Gastrocnemius medialis (tissue), 4 donors: ENCODE measurements at regions not wholly inside any gene's neighbourhood (a gene's known extent, or its start where the extent isn't known, plus 50 kb on each side); places are given as distances from the start of the nearest gene placed in this dataset.

ENCODE experiments used
- ATAC-seq, 2 donors: fragments of 150-250 bp; one replicate each; pipeline ENCODE4 v1.9.1; 2016
- DNase-seq, 2 donors: peaks; one replicate each; pipeline ENCODE4 v3.0.0-alpha.2; 2019
- H3K27ac ChIP-seq, 4 donors: fragments of 200-600 bp; sonication (generic); 1 replicate in 1 of 4; 2 replicates in 3 of 4; pipeline ENCODE4 v1.5.1; 2016 to 2018; ENCODE audit warnings: mild to moderate bottlenecking in 2 of 4, moderate library complexity in 1 of 4
- H3K27me3 ChIP-seq, 3 donors: fragments of 200-600 bp; sonication (generic) in 2 of 3; 1 replicate in 1 of 3; 2 replicates in 2 of 3; pipeline versions ENCODE4 v1.5.1 to v1.6.0; 2016 to 2019; ENCODE audit warnings: mild to moderate bottlenecking in 1 of 3, moderate library complexity in 1 of 3
- H3K36me3 ChIP-seq, 2 donors: fragments of 200-600 bp; sonication (generic) in 1 of 2; one replicate each; pipeline ENCODE4 v1.5.1; 2017 to 2018
- H3K4me1 ChIP-seq, 2 donors: fragments of 200-600 bp; sonication (generic) in 1 of 2; one replicate each; pipeline ENCODE4 v1.5.1; 2016 to 2017; ENCODE audit warnings: mild to moderate bottlenecking in 2 of 2
- H3K4me3 ChIP-seq, 4 donors: fragments of 200-600 bp; sonication (generic) in 3 of 4; 1 replicate in 1 of 4; 2 replicates in 3 of 4; pipeline ENCODE4 v1.5.1; 2016 to 2019; ENCODE audit warnings: mild to moderate bottlenecking in 2 of 4
- H3K9me3 ChIP-seq, 3 donors: fragments of 200-600 bp; sonication (generic) in 2 of 3; 1 replicate in 1 of 3; 2 replicates in 2 of 3; pipeline ENCODE4 v1.5.1; 2016 to 2019
- CTCF ChIP-seq, 5 experiments: fragments of 450-650 bp in 3 of 5; fragments of 200-600 bp in 2 of 5; sonication (generic) in 2 of 5; IDR thresholded peaks in 4 of 5; conservative IDR thresholded peaks in 1 of 5; 1 replicate in 4 of 5; 2 replicates in 1 of 5; pipeline ENCODE4 v1.5.1; 2016 to 2019; ENCODE audit warnings: antibody characterized with exemption in 5 of 5, mild to moderate bottlenecking in 3 of 5, moderate library complexity in 3 of 5
- POLR2A ChIP-seq, 2 donors: fragments of 450-650 bp; IDR thresholded peaks; one replicate each; pipeline ENCODE4 v1.6.1; 2017; ENCODE audit warnings: antibody characterized with exemption in 2 of 2, mild to moderate bottlenecking in 2 of 2, moderate library complexity in 2 of 2
- in situ Hi-C, 4 donors: fragments of 200-750 bp; cut with MboI; loops; one replicate each; pipeline versions ENCODE4 v1.15.0 to v1.8.0; 2017; ENCODE audit warnings: low sequenced_read_pairs in 4 of 4
- intact Hi-C: fragments of 100-400 bp; cut with DNase I; formaldehyde crosslinking; loops from one replicate; pipeline ENCODE4 v1.15.1; 2023; ENCODE audit warnings: low total_unique reads

- no peak for ATAC-seq
- H3K36me3 ChIP-seq, result no peaks in the 10 kb centered on the region
- intact Hi-C loops, result no loop called here
- in situ Hi-C loops, result no loop called here
- DNase-seq, result no peak
- H3K9me3 ChIP-seq, result no peaks in the 10 kb centered on the region
- H3K27me3 ChIP-seq, result no peaks in the 10 kb centered on the region
- H3K4me3 ChIP-seq, result no peak overlapping the region
- TF ChIP-seq POLR2A (IDR thresholded peaks at IDR 0.05), result no peak
- no peaks in the 10 kb centered on the region for H3K4me1 ChIP-seq
- H3K27ac ChIP-seq, result no peak overlapping the region
These were observed 186.6 kb upstream of the PIK3C3 start for GRCh38 chr18:41768467-41768866.

- DNase-seq (no peak), ATAC-seq (no peak)
- H3K4me1 ChIP-seq, result no peaks in the 10 kb centered on the region
- H3K27me3 ChIP-seq, result no peaks in the 10 kb centered on the region
- no peak overlapping the region for H3K27ac ChIP-seq
- intact Hi-C loops, result no loop called here
- H3K4me3 ChIP-seq, result no peak overlapping the region
- in situ Hi-C loops, result no loop called here
- H3K36me3 ChIP-seq, result no peaks in the 10 kb centered on the region
- TF ChIP-seq CTCF (IDR thresholded peaks at IDR 0.05 in 4 of 5, conservative IDR thresholded peaks at IDR 0.05 in 1 of 5) (no peak), POLR2A (IDR thresholded peaks at IDR 0.05) (no peak)
- H3K9me3 ChIP-seq, result no peaks in the 10 kb centered on the region
These were observed 187.1 kb upstream of the PIK3C3 start for GRCh38 chr18:41767960-41768359.

- Histone ChIP-seq H3K36me3 (no peaks in the 10 kb centered on the region), H3K27ac (no peak overlapping the region), H3K4me1 (no peaks in the 10 kb centered on the region), H3K9me3 (no peaks in the 10 kb centered on the region), H3K27me3 (no peaks in the 10 kb centered on the region), H3K4me3 (no peak overlapping the region)
- ATAC-seq (no peak), DNase-seq (no peak)
- TF ChIP-seq CTCF (IDR thresholded peaks at IDR 0.05 in 4 of 5, conservative IDR thresholded peaks at IDR 0.05 in 1 of 5), result no peak
- TF ChIP-seq POLR2A (IDR thresholded peaks at IDR 0.05), result no peak
- in situ Hi-C loops, result no loop called here
- intact Hi-C loops, result no loop called here
These were observed 189.6 kb upstream of the PIK3C3 start for GRCh38 chr18:41765460-41765859.

- in situ Hi-C loops, result no loop called here
- Histone ChIP-seq H3K27ac (no peak overlapping the region), H3K4me1 (no peaks in the 10 kb centered on the region), H3K27me3 (no peaks in the 10 kb centered on the region), H3K36me3 (no peaks in the 10 kb centered on the region), H3K9me3 (no peaks in the 10 kb centered on the region), H3K4me3 (no peak overlapping the region)
- no peak for TF ChIP-seq POLR2A (IDR thresholded peaks at IDR 0.05)
- no peak for TF ChIP-seq CTCF (IDR thresholded peaks at IDR 0.05 in 4 of 5, conservative IDR thresholded peaks at IDR 0.05 in 1 of 5)
- intact Hi-C loops, result no loop called here
- DNase-seq (no peak), ATAC-seq (no peak)
These were observed 191.7 kb upstream of the PIK3C3 start for GRCh38 chr18:41763361-41763760.

GRCh38 chr18:41761333-41762018 lies 193.6 kb upstream of the PIK3C3 start:
- Histone ChIP-seq H3K4me3 (no peak overlapping the region), H3K9me3 (no peaks in the 10 kb centered on the region), H3K27ac (no peak overlapping the region), H3K4me1 (no peaks in the 10 kb centered on the region), H3K27me3 (no peaks in the 10 kb centered on the region), H3K36me3 (no peaks in the 10 kb centered on the region)
- intact Hi-C loops, result no loop called here
- TF ChIP-seq CTCF (IDR thresholded peaks at IDR 0.05 in 4 of 5, conservative IDR thresholded peaks at IDR 0.05 in 1 of 5) (no peak), POLR2A (IDR thresholded peaks at IDR 0.05) (no peak)
- DNase-seq (no peak), ATAC-seq (no peak)
- in situ Hi-C loops, result no loop called here
